ENCODE measurements at regions not wholly inside any gene's neighbourhood (a gene's known extent, or its start where the extent isn't known, plus 50 kb on each side); places are given as distances from the start of the nearest gene placed in this dataset.
A peak's percentile ranks its signal among the peaks of the same experiment; 100 is the strongest.
"Not testable (repeated sequence)": the region's sequence is repeated elsewhere in the genome, so short reads cannot be mapped to it uniquely, and the experiment has no call there.

DNA sequence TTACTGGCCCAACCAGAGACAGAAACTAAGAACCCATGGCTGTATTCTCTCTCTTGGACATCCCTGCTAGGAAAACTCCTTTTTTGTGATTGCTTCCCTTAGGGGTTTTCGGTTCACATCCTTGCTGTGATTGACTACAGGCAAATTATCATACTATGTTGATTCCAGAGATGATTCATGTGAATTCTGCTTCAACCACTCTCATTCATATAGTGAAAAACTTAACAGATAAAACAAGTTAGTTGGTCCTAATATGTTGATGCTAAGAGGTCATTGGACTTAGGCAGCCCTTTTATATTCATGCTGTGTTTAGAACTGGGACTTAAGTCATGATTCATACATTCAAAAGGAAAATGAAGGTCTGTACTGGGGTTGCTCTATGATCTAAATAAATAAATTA is 76.9 kb upstream of the CCN2 start:
- no peak for DNase-seq (ENCODE audit: low read depth in 2 of 2)
- TF ChIP-seq, protein P1, sequence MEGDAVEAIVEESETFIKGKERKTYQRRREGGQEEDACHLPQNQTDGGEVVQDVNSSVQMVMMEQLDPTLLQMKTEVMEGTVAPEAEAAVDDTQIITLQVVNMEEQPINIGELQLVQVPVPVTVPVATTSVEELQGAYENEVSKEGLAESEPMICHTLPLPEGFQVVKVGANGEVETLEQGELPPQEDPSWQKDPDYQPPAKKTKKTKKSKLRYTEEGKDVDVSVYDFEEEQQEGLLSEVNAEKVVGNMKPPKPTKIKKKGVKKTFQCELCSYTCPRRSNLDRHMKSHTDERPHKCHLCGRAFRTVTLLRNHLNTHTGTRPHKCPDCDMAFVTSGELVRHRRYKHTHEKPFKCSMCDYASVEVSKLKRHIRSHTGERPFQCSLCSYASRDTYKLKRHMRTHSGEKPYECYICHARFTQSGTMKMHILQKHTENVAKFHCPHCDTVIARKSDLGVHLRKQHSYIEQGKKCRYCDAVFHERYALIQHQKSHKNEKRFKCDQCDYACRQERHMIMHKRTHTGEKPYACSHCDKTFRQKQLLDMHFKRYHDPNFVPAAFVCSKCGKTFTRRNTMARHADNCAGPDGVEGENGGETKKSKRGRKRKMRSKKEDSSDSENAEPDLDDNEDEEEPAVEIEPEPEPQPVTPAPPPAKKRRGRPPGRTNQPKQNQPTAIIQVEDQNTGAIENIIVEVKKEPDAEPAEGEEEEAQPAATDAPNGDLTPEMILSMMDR (IDR thresholded peaks at IDR 0.05; ENCODE audit: low read depth, low read length) = no peak
- no peak overlapping the region for H3K4me3 ChIP-seq (replicated peaks in 1 of 2; ENCODE audit: low read depth in 2 of 2, low read length in 2 of 2)

DNA sequence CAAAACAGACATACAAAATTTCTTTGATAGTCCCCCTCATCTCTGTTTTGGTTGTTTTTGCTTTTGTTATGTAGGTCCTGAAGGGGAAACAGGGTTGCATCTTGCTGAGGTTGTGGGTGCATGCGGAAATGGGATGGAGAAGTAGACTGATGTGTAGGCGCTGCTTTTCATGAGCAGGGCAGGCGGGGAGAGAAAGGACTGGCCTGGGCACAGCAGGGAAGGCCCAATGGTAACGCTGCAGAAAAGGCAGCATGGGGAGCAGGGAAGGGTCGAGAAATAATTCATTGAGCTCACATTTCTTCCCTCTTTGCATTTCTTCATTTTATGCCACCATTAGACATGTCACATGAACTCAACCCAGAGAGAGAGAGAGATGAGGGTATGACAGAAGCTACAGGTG is 74.3 kb upstream of the CCN2 start:
- TF ChIP-seq, protein P1 (IDR thresholded peaks at IDR 0.05; ENCODE audit: low read depth, low read length) = no peak
- no peak for DNase-seq (ENCODE audit: low read depth in 2 of 2)
- no peak overlapping the region for H3K4me3 ChIP-seq (replicated peaks in 1 of 2; ENCODE audit: low read depth in 2 of 2, low read length in 2 of 2)

DNA sequence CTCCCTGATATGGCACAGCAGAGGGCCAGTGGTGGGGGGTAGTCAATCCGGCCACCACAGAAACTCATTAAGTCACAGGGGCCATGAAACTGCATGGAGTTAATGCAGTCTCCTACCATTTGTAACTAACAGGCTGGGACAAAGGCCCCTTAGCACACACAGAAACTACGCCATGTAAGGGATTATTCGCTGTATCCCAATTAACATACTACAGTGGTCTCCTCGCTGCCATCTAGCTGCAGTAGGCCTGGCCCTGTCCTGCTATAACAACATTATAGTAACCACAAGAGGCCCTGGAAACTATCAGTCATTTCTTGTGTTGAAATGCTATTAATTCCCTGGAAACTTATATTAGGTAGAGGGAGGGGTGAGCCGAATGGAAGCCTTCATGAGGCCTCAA is 72.3 kb upstream of the CCN2 start:
- no peak for DNase-seq (ENCODE audit: low read depth in 2 of 2)
- TF ChIP-seq, protein P1 (IDR thresholded peaks at IDR 0.05; ENCODE audit: low read depth, low read length) = peak; percentile 6
- H3K4me3 ChIP-seq (replicated peaks in 1 of 2; ENCODE audit: low read depth in 2 of 2, low read length in 2 of 2) = no peak overlapping the region

DNA sequence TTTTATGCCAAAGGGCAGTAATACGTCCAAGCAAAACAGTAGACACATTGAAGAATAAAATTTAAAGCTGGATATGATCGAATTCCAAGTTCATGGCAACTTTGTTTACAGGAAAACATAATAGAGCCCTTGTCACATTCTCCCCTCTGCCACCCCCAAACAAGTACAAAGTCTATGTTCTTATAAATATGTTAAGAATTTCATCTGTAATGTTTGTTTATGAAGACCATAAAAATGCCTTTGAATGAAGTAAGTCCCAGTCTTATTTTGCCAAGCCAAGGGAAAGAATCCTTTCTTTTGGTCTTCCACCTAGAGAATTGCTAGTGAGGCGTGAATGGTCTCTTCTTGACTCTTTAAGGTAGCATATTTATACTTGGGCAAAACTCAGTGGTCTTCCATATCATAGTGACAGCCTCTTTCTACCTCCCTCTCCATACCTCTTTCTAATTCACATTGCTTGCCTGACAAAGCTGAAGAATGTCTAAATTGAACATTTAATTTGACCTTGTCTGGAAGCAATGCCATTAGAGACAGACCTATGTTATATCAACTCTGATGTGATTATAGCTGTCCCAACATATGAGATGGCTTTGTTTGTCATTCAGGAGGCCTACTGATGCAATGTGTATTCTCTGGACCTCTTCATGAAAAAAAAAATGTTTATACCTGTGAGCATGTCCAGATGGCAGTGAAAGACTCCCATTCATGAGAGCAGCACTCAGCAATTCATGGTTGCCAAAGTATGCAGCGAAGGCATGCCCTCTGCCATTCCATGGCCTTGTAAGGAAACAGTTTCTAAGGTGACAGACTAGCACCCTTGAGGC is 70.6 kb upstream of the CCN2 start:
- no peak for DNase-seq (ENCODE audit: low read depth in 2 of 2)
- TF ChIP-seq, protein P1 (IDR thresholded peaks at IDR 0.05; ENCODE audit: low read depth, low read length) = no peak
- no peak overlapping the region for H3K4me3 ChIP-seq (replicated peaks in 1 of 2; ENCODE audit: low read depth in 2 of 2, low read length in 2 of 2)

DNA sequence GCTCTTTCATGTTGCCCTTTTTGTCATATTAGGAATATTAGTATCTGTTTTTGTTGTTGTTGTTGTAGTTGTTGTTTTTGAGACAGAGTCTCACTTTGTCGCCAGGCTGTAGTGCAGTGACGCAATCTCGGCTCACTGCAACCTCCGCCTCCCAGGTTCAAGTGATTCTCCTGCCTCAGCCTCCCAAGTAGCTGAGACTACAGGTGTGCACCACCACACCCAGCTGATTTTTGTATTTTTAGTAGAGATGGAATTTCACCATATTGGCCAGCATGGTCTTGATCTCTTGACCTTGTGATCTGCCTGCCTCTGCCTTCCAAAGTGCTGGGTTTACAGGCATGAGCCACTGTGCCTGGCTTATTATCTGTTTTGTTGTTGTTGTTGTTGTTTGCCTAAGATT is 69.7 kb upstream of the CCN2 start:
- DNase-seq (ENCODE audit: low read depth in 2 of 2); H3K4me3 ChIP-seq (replicated peaks in 1 of 2; ENCODE audit: low read depth in 2 of 2, low read length in 2 of 2): not testable (repeated sequence)

DNA sequence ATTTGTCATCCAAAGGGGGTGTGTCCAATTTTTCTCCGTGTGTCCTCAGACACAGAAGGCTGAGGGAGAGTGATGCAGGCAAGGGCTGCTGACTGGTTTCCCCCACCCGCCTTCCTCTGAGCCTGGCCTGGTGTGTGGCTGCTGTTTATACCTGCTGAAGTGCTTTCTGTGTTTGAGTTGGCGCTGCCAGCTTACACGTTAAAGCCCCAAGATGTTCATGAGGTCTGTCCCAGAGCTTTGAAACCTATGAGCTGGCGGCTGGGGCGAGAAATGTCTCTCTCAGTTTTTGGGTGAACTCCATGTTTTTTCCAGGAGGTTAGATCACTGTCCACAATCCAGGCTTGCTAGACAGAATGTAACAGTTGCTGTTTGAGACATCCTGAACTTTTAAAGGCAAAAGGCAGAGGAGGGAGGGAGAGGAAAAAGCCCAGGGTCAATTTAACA is 69.0 kb upstream of the CCN2 start:
- TF ChIP-seq, protein P1 (IDR thresholded peaks at IDR 0.05; ENCODE audit: low read depth, low read length) = no peak
- no peak overlapping the region for H3K4me3 ChIP-seq (replicated peaks in 1 of 2; ENCODE audit: low read depth in 2 of 2, low read length in 2 of 2)
- peak; percentile 22 to 48 for DNase-seq (ENCODE audit: low read depth in 2 of 2)

DNA sequence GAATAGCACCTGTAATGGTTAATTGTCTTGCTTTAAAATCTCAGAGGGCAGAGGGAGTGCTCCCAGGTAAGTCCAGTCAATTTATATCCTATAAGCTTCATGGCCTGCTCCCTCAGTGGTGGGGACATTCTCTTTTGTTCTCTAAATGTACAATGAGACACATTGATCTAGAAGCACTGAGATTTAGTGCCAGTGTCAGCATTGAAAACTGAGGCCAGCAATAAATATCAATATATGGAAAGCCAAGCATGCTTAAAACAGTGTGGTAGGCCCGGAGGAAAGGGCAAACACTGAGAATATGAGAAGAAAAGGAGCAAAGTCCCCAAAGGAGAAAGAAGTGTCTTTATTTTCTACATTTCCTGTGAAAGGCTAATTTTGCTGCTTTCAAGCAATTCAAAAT is 68.4 kb upstream of the CCN2 start:
- no peak for DNase-seq (ENCODE audit: low read depth in 2 of 2)
- TF ChIP-seq, protein P1 (IDR thresholded peaks at IDR 0.05; ENCODE audit: low read depth, low read length) = no peak
- no peak overlapping the region for H3K4me3 ChIP-seq (replicated peaks in 1 of 2; ENCODE audit: low read depth in 2 of 2, low read length in 2 of 2)

Data from cardiac fibroblast (primary cell).